H1 (cell line): ENCODE measurements at regions not wholly inside any gene's neighbourhood (a gene's known extent, or its start where the extent isn't known, plus 50 kb on each side); places are given as distances from the start of the nearest gene placed in this dataset.

Source experiments
- CTCF ChIA-PET: fragments of 300-600 bp; sonication (Branson Sonifier 250); formaldehyde crosslinking; loops from one replicate; lab custom pipeline; 2021; ENCODE audit not compliant: partially characterized antibody; lab: Charles Lee
- POLR2A ChIA-PET: fragments of 300-600 bp; sonication (Branson Sonifier 250); formaldehyde crosslinking; loops from one replicate; lab custom pipeline; 2021; ENCODE audit warnings: inconsistent platforms; ENCODE audit not compliant: partially characterized antibody; lab: Charles Lee
- DNase-seq, 2 experiments: peaks; one replicate each; pipeline versions ENCODE4 v3.0.0 to v3.0.0-alpha.2; 2010 to 2022; ENCODE audit warnings: low spot score in 2 of 2, low read depth in 1 of 2, mixed read lengths in 1 of 2
- FAIRE-seq: peaks from 2 replicates; lab custom pipeline; 2011; peaks lifted over from hg19 to GRCh38; lab: Jason Lieb, UNC
- H2AFZ ChIP-seq: 2 replicates; pipeline ENCODE4 v1.8.1; 2012; ENCODE audit warnings: low read length, inconsistent platforms
- H2AK5ac ChIP-seq: 2 replicates; pipeline ENCODE4 v1.6.1; 2013; ENCODE audit warnings: low read depth, low read length
- H2BK120ac ChIP-seq: replicated peaks from 2 replicates; pipeline ENCODE3; 2013; ENCODE audit warnings: low read depth, low read length, inconsistent platforms
- H2BK12ac ChIP-seq: 2 replicates; pipeline ENCODE4 v1.6.1; 2013; ENCODE audit warnings: low read depth, low read length
- H2BK15ac ChIP-seq: 2 replicates; pipeline ENCODE4 v1.6.1; 2013; ENCODE audit warnings: low read length
- H2BK20ac ChIP-seq: 2 replicates; pipeline ENCODE4 v1.6.1; 2013; ENCODE audit warnings: low read length
- H2BK5ac ChIP-seq: 2 replicates; pipeline ENCODE4 v1.6.1; 2013; ENCODE audit warnings: low read depth, low read length
- H3K14ac ChIP-seq: 2 replicates; pipeline ENCODE4 v1.6.1; 2013; ENCODE audit warnings: inconsistent platforms; ENCODE audit not compliant: insufficient read length
- H3K18ac ChIP-seq: 2 replicates; pipeline ENCODE4 v1.6.1; 2013; ENCODE audit warnings: low read length; ENCODE audit errors: extremely low read depth
- H3K23ac ChIP-seq: 2 replicates; pipeline ENCODE4 v1.6.1; 2013; ENCODE audit warnings: inconsistent platforms; ENCODE audit not compliant: insufficient read length
- H3K23me2 ChIP-seq: 2 replicates; pipeline ENCODE4 v1.6.1; 2013; ENCODE audit warnings: low read depth, low read length
- H3K27ac ChIP-seq: 2 replicates; pipeline ENCODE4 v1.6.1; 2011; ENCODE audit warnings: low read depth, low read length, inconsistent platforms
- H3K27me3 ChIP-seq, 4 experiments: replicated peaks in 1 of 4; 1 replicate in 1 of 4; 2 replicates in 3 of 4; pipeline versions ENCODE4 v1.6.1 to v1.8.1; 2011 to 2013; ENCODE audit warnings: low read length in 3 of 4, mild to moderate bottlenecking in 3 of 4, inconsistent platforms in 2 of 4, mixed read lengths in 2 of 4, moderate library complexity in 1 of 4; ENCODE audit not compliant: control insufficient read depth in 3 of 4, insufficient read depth in 3 of 4; ENCODE audit errors: extremely low read depth in 1 of 4
- H3K36me3 ChIP-seq, 4 experiments: 2 replicates each; pipeline versions ENCODE4 v1.6.1 to v1.8.1; 2011 to 2013; ENCODE audit warnings: mild to moderate bottlenecking in 4 of 4, low read length in 3 of 4, moderate library complexity in 2 of 4, control low read depth in 1 of 4, inconsistent platforms in 1 of 4; ENCODE audit not compliant: insufficient read depth in 4 of 4, control insufficient read depth in 2 of 4
- H3K4ac ChIP-seq: replicated peaks from 2 replicates; pipeline ENCODE3; 2013; ENCODE audit warnings: low read length, low read depth, mixed read lengths, inconsistent platforms; ENCODE audit not compliant: insufficient read length
- H3K4me1 ChIP-seq, 4 experiments: replicated peaks in 1 of 4; 1 replicate in 1 of 4; 2 replicates in 3 of 4; pipeline versions ENCODE4 v1.6.1 to v1.8.1; 2011 to 2013; ENCODE audit warnings: low read length in 3 of 4, inconsistent platforms in 2 of 4, mixed read lengths in 1 of 4; ENCODE audit not compliant: insufficient read depth in 4 of 4, control insufficient read depth in 3 of 4
- H3K4me2 ChIP-seq, 2 experiments: 2 replicates each; pipeline versions ENCODE4 v1.6.1 to v1.8.1; 2011 to 2013; ENCODE audit warnings: low read depth in 2 of 2, low read length in 2 of 2, control low read depth in 1 of 2, inconsistent platforms in 1 of 2, mild to moderate bottlenecking in 1 of 2; ENCODE audit not compliant: insufficient read depth in 1 of 2
- H3K4me3 ChIP-seq, 4 experiments: fragments of 200-600, 300-600 bp in 1 of 4; sonication (generic), shearing (Covaris generic), sonication (Bioruptor Twin) in 1 of 4; 2 replicates each; pipeline versions ENCODE4 v1.5.1 to v1.8.1; 2011 to 2016; ENCODE audit warnings: low read length in 4 of 4, low read depth in 3 of 4, control low read depth in 2 of 4, inconsistent platforms in 2 of 4, mild to moderate bottlenecking in 2 of 4, mixed read lengths in 1 of 4, moderate library complexity in 1 of 4; ENCODE audit not compliant: insufficient read depth in 2 of 4; ENCODE audit errors: extremely low read depth in 1 of 4
- H3K56ac ChIP-seq: replicated peaks from 2 replicates; pipeline ENCODE3; 2013; ENCODE audit warnings: low read depth, mild to moderate bottlenecking, mixed read lengths, low read length, inconsistent platforms; ENCODE audit not compliant: insufficient read length
- H3K79me1 ChIP-seq: 2 replicates; pipeline ENCODE4 v1.6.1; 2013; ENCODE audit warnings: low read depth, low read length, control low read depth
- H3K79me2 ChIP-seq, 2 experiments: 2 replicates each; pipeline versions ENCODE4 v1.6.1 to v1.8.1; 2012 to 2013; ENCODE audit warnings: low read length in 2 of 2, mild to moderate bottlenecking in 2 of 2, inconsistent platforms in 1 of 2; ENCODE audit not compliant: insufficient read depth in 2 of 2, control insufficient read depth in 1 of 2
- H3K9ac ChIP-seq, 4 experiments: replicated peaks in 1 of 4; 1 replicate in 1 of 4; 2 replicates in 3 of 4; pipeline versions ENCODE4 v1.6.1 to v1.8.1; 2011 to 2013; ENCODE audit warnings: low read depth in 3 of 4, low read length in 3 of 4, control low read depth in 2 of 4, mild to moderate bottlenecking in 2 of 4, moderate library complexity in 2 of 4, inconsistent platforms in 1 of 4; ENCODE audit errors: extremely low read depth in 1 of 4
- H3K9me3 ChIP-seq, 2 experiments: 2 replicates each; pipeline versions ENCODE4 v1.6.1 to v1.8.1; 2012 to 2013; ENCODE audit warnings: mild to moderate bottlenecking in 2 of 2, moderate library complexity in 2 of 2, control low read depth in 1 of 2, inconsistent platforms in 1 of 2, low read depth in 1 of 2, low read length in 1 of 2, mixed read lengths in 1 of 2; ENCODE audit not compliant: insufficient read depth in 2 of 2
- H4K20me1 ChIP-seq, 2 experiments: replicated peaks in 1 of 2; 2 replicates each; pipeline versions ENCODE3 to v1.8.1; 2011 to 2013; ENCODE audit warnings: inconsistent platforms in 2 of 2, low read length in 2 of 2, mild to moderate bottlenecking in 1 of 2; ENCODE audit not compliant: insufficient read depth in 2 of 2, control insufficient read depth in 1 of 2
- H4K5ac ChIP-seq: 2 replicates; pipeline ENCODE4 v1.6.1; 2013; ENCODE audit warnings: low read length, low read depth, mixed read lengths, inconsistent platforms; ENCODE audit not compliant: insufficient read length
- H4K8ac ChIP-seq: 2 replicates; pipeline ENCODE4 v1.8.0; 2013; ENCODE audit warnings: mild to moderate bottlenecking, moderate library complexity, low read length, inconsistent platforms; ENCODE audit not compliant: insufficient read depth; ENCODE audit errors: extremely low read depth
- H4K91ac ChIP-seq: replicated peaks from 2 replicates; pipeline ENCODE3; 2013; ENCODE audit warnings: low read length, mixed read lengths, inconsistent platforms; ENCODE audit not compliant: insufficient read length
- CBX5 ChIP-seq: fragments of 300-800, 300-1000 bp; sonication (generic); IDR thresholded peaks from 2 replicates; pipeline ENCODE4 v1.7.1; 2016; ENCODE audit warnings: antibody characterized with exemption, low read length, low read depth
- CREB1 ChIP-seq: IDR thresholded peaks from 2 replicates; pipeline ENCODE4 v1.6.1; 2012; ENCODE audit warnings: inconsistent platforms
- EGR1 ChIP-seq: IDR thresholded peaks from 2 replicates; pipeline ENCODE4 v1.6.1; 2011; ENCODE audit warnings: low read depth, low read length, borderline replicate concordance
- FOSL1 ChIP-seq: IDR thresholded peaks from 2 replicates; pipeline ENCODE4 v1.6.1; 2011; ENCODE audit warnings: mild to moderate bottlenecking, low read depth, low read length, moderate library complexity; ENCODE audit not compliant: insufficient read depth
- JUN ChIP-seq: IDR thresholded peaks from 2 replicates; pipeline ENCODE4 v1.6.1; 2011; ENCODE audit warnings: low read depth, mild to moderate bottlenecking, improper control_type of control experiment, low read length
- KDM4A ChIP-seq: IDR thresholded peaks from one replicate; pipeline ENCODE4 v1.7.1; 2012; ENCODE audit warnings: low read depth, mild to moderate bottlenecking, moderate library complexity, low read length, inconsistent platforms; ENCODE audit not compliant: severe bottlenecking
- MAFK ChIP-seq: IDR thresholded peaks from 2 replicates; pipeline ENCODE4 v1.6.1; 2012; ENCODE audit warnings: low read depth, mild to moderate bottlenecking, improper control_type of control experiment, low read length
- NRF1 ChIP-seq: IDR thresholded peaks from 2 replicates; pipeline ENCODE4 v1.6.1; 2011; ENCODE audit warnings: mild to moderate bottlenecking, low read depth, low read length, improper control_type of control experiment
- POLR2A ChIP-seq, 2 experiments: IDR thresholded peaks; 1 replicate in 1 of 2; 2 replicates in 1 of 2; pipeline ENCODE4 v1.6.1; 2011; ENCODE audit warnings: low read depth in 2 of 2, low read length in 2 of 2, mild to moderate bottlenecking in 2 of 2; ENCODE audit errors: control extremely low read depth in 1 of 2
- RFX5 ChIP-seq: IDR thresholded peaks from 2 replicates; pipeline ENCODE4 v1.6.1; 2011; ENCODE audit warnings: low read depth, low read length, improper control_type of control experiment, borderline replicate concordance
- SIX5 ChIP-seq: IDR thresholded peaks from 2 replicates; pipeline ENCODE4 v1.6.1; 2011; ENCODE audit warnings: mild to moderate bottlenecking, low read depth, low read length
- YY1 ChIP-seq: IDR thresholded peaks from 2 replicates; pipeline ENCODE4 v1.6.1; 2011; ENCODE audit warnings: low read depth, mild to moderate bottlenecking, low read length
- WGBS, 2 experiments: shearing (Covaris generic) in 1 of 2; methylation state at CpG; one replicate each; pipeline versions ENCODE4 v1.1.6 to v1.1.7; 2013 to 2015; ENCODE audit warnings: low lambda C conversion rate in 2 of 2, mixed read lengths in 2 of 2, inconsistent platforms in 1 of 2, low coverage in 1 of 2, missing lambda C conversion rate in 1 of 2; ENCODE audit not compliant: insufficient replicate concordance in 2 of 2, insufficient coverage in 1 of 2, insufficient read length in 1 of 2; ENCODE audit errors: extremely low coverage in 1 of 2, missing lambda C conversion rate in 1 of 2; 5-methylcytosine and 5-hydroxymethylcytosine counted together
- TF ChIP-seq, protein P1 (sequence below): IDR thresholded peaks from 2 replicates; pipeline ENCODE4 v1.6.1; 2012; ENCODE audit warnings: inconsistent platforms
- TF ChIP-seq, protein P2 (sequence below): IDR thresholded peaks from 2 replicates; pipeline ENCODE4 v1.6.1; 2012; ENCODE audit warnings: inconsistent platforms

DNA sequence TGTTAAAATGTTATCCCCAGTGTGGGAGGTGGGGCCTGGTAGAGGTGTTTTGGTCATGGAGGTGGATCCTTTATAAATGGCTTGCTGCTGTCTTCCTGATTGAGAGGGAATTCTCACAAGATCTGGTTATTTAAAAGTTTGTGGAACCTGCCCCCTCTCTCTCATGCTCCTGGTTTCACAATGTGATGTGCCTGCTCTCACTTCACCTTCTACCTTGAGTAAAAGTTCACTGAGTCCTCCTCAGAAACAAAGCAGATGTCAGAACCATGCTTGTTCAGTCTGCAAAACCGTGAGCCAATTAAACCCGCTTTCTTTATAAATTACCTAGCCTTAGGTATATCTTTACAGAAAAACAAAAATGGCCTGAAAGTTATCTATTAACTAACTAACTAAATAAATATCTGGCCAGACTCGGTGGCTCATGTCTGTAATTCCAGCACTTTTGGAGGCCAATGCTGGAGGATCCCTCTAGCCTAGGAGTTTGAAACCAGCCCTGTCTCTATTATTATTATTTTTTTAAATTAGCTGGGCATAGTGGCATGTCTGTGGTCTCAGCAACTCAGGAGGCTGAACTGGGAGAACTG lies 1067.4 kb downstream of the CDH9 start:
- no peak overlapping the region for H3K18ac ChIP-seq
- H3K4ac ChIP-seq, result no peak overlapping the region
- H3K14ac ChIP-seq, result no peak overlapping the region
- no peak overlapping the region for H3K23ac ChIP-seq
- H4K91ac ChIP-seq, result no peak overlapping the region
- H3K36me3 ChIP-seq, result no peaks in the 10 kb centered on the region
- H2BK20ac ChIP-seq, result no peak overlapping the region
- no peak overlapping the region for H2AK5ac ChIP-seq
- H4K5ac ChIP-seq, result no peak overlapping the region
- FAIRE-seq (no peak), DNase-seq (no peak)
- H2AFZ ChIP-seq, result no peak overlapping the region
- H3K4me2 ChIP-seq, result no peak overlapping the region
- CTCF ChIA-PET, result interaction anchor here (1.3 kb wide), 1 partner anchor 54 kb away, joined by 4 read pairs; no protein-coding TSS in a partner anchor
- H3K9me3 ChIP-seq, result no peaks in the 10 kb centered on the region
- no peaks in the 10 kb centered on the region for H3K27me3 ChIP-seq
- H3K9ac ChIP-seq, result no peak overlapping the region
- H3K79me2 ChIP-seq, result no peaks in the 10 kb centered on the region
- no peak overlapping the region for H2BK120ac ChIP-seq
- H3K27ac ChIP-seq, result no peak overlapping the region
- H4K8ac ChIP-seq, result no peak overlapping the region
- TF ChIP-seq EGR1 (no peak), YY1 (no peak), NRF1 (no peak), SIX5 (no peak), CBX5 (no peak), KDM4A (no peak), RFX5 (no peak), POLR2A (IDR thresholded peaks at IDR 0.05; ENCODE audit: control extremely low read depth in 1 of 2, low read depth in 2 of 2, low read length in 2 of 2) (no peak), MAFK (no peak), JUN (no peak), FOSL1 (no peak), CREB1 (no peak)
- TF ChIP-seq, protein P1, sequence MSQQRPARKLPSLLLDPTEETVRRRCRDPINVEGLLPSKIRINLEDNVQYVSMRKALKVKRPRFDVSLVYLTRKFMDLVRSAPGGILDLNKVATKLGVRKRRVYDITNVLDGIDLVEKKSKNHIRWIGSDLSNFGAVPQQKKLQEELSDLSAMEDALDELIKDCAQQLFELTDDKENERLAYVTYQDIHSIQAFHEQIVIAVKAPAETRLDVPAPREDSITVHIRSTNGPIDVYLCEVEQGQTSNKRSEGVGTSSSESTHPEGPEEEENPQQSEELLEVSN, result no peak
- TF ChIP-seq, protein P2, sequence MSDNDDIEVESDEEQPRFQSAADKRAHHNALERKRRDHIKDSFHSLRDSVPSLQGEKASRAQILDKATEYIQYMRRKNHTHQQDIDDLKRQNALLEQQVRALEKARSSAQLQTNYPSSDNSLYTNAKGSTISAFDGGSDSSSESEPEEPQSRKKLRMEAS, result no peak
- TF ChIP-seq, all 59 proteins: peak for 0
- no peaks in the 10 kb centered on the region for H4K20me1 ChIP-seq
- POLR2A ChIA-PET, result no interaction called here
- no peak overlapping the region for H2BK12ac ChIP-seq
- no peaks in the 10 kb centered on the region for H3K4me1 ChIP-seq
- H3K4me3 ChIP-seq, result no peak overlapping the region
- no peak overlapping the region for H2BK15ac ChIP-seq
- no peak overlapping the region for H2BK5ac ChIP-seq
- 92% methylated on average over 3 of the region's 3 CpGs; no CpG with 5 or more reads in 1 of the 2 experiments for WGBS, 2 experiments
- no peak overlapping the region for H3K56ac ChIP-seq
- H3K79me1 ChIP-seq, result no peaks in the 10 kb centered on the region
- no peaks in the 10 kb centered on the region; the same call in 1 of the 2 replicates for H3K23me2 ChIP-seq
